HEK293 (cell line): ENCODE measurements at regions not wholly inside any gene's neighbourhood (a gene's known extent, or its start where the extent isn't known, plus 50 kb on each side); places are given as distances from the start of the nearest gene placed in this dataset.

Source experiments
- BCL11A ChIP-seq: fragments of 450-650 bp; formaldehyde crosslinking; IDR thresholded peaks from 2 replicates; pipeline ENCODE4 v1.5.1; 2016; ENCODE audit warnings: low read depth, missing biosample characterization, missing genetic modification characterization
- BCL11B ChIP-seq: fragments of 450-650 bp; formaldehyde crosslinking; IDR thresholded peaks from 2 replicates; pipeline ENCODE4 v1.5.1; 2016; ENCODE audit warnings: low read depth, missing biosample characterization, missing genetic modification characterization
- GLIS1 ChIP-seq: fragments of 450-650 bp; formaldehyde crosslinking; IDR thresholded peaks from 2 replicates; pipeline ENCODE4 v1.5.1; 2016; ENCODE audit warnings: missing biosample characterization, missing genetic modification characterization
- KLF1 ChIP-seq: fragments of 450-650 bp; formaldehyde crosslinking; IDR thresholded peaks from 2 replicates; pipeline ENCODE4 v1.5.1; 2016; ENCODE audit warnings: missing biosample characterization, missing genetic modification characterization
- KLF16 ChIP-seq: fragments of 450-650 bp; formaldehyde crosslinking; IDR thresholded peaks from 2 replicates; pipeline ENCODE4 v1.5.1; 2017; ENCODE audit warnings: missing biosample characterization, missing genetic modification characterization
- REPIN1 ChIP-seq: fragments of 450-650 bp; formaldehyde crosslinking; IDR thresholded peaks from 2 replicates; pipeline ENCODE4 v1.5.1; 2017; ENCODE audit warnings: missing biosample characterization, missing genetic modification characterization, low read depth
- SCRT2 ChIP-seq: fragments of 450-650 bp; formaldehyde crosslinking; IDR thresholded peaks from 2 replicates; pipeline ENCODE4 v1.5.1; 2016; ENCODE audit warnings: missing biosample characterization, missing genetic modification characterization
- SETDB1 ChIP-seq: IDR thresholded peaks from one replicate; pipeline ENCODE4 v1.6.1; 2017; ENCODE audit warnings: mild to moderate bottlenecking, low read length, moderate library complexity, mixed read lengths; ENCODE audit not compliant: insufficient read length
- SP7 ChIP-seq: fragments of 450-650 bp; formaldehyde crosslinking; IDR thresholded peaks from 2 replicates; pipeline ENCODE4 v1.5.1; 2016; ENCODE audit warnings: missing biosample characterization, missing genetic modification characterization
- TRIM28 ChIP-seq: IDR thresholded peaks from 2 replicates; pipeline ENCODE4 v1.6.1; 2011; ENCODE audit warnings: low read length, control low read depth, borderline replicate concordance
- WT1 ChIP-seq: fragments of 450-650 bp; formaldehyde crosslinking; IDR thresholded peaks from 2 replicates; pipeline ENCODE4 v1.5.1; 2016; ENCODE audit warnings: missing biosample characterization, missing genetic modification characterization
- YY1 ChIP-seq: fragments of 450-650 bp; formaldehyde crosslinking; IDR thresholded peaks from 2 replicates; pipeline ENCODE4 v1.5.1; 2018; ENCODE audit warnings: missing biosample characterization, missing genetic modification characterization
- ZFP37 ChIP-seq: fragments of 450-650 bp; formaldehyde crosslinking; IDR thresholded peaks from 2 replicates; pipeline ENCODE4 v1.5.1; 2016; ENCODE audit warnings: missing biosample characterization, missing genetic modification characterization
- ZIC2 ChIP-seq: fragments of 450-650 bp; formaldehyde crosslinking; IDR thresholded peaks from 2 replicates; pipeline ENCODE4 v1.5.1; 2016; ENCODE audit warnings: missing biosample characterization, missing genetic modification characterization
- ZNF174 ChIP-seq: fragments of 450-650 bp; formaldehyde crosslinking; IDR thresholded peaks from 2 replicates; pipeline ENCODE4 v1.5.0; 2017; ENCODE audit warnings: missing biosample characterization, mild to moderate bottlenecking, missing genetic modification characterization
- ZNF335 ChIP-seq: fragments of 450-650 bp; formaldehyde crosslinking; conservative IDR thresholded peaks from 2 replicates; pipeline ENCODE4 v1.5.1; 2016; ENCODE audit warnings: missing biosample characterization, missing genetic modification characterization
- ZNF354C ChIP-seq: fragments of 450-650 bp; formaldehyde crosslinking; IDR thresholded peaks from 2 replicates; pipeline ENCODE4 v1.5.1; 2016; ENCODE audit warnings: missing biosample characterization, missing genetic modification characterization, low read depth, borderline replicate concordance
- ZNF391 ChIP-seq: fragments of 450-650 bp; formaldehyde crosslinking; IDR thresholded peaks from 2 replicates; pipeline ENCODE4 v1.5.1; 2016; ENCODE audit warnings: low read depth, missing biosample characterization, missing genetic modification characterization, borderline replicate concordance
- ZNF404 ChIP-seq: fragments of 450-650 bp; formaldehyde crosslinking; IDR thresholded peaks from 2 replicates; pipeline ENCODE4 v1.5.1; 2017; ENCODE audit warnings: missing biosample characterization, missing genetic modification characterization
- ZNF48 ChIP-seq: fragments of 450-650 bp; formaldehyde crosslinking; IDR thresholded peaks from 2 replicates; pipeline ENCODE4 v1.5.1; 2016; ENCODE audit warnings: missing biosample characterization, missing genetic modification characterization
- ZNF514 ChIP-seq: fragments of 450-650 bp; formaldehyde crosslinking; IDR thresholded peaks from 2 replicates; pipeline ENCODE4 v1.5.1; 2016; ENCODE audit warnings: missing biosample characterization, missing genetic modification characterization
- ZNF555 ChIP-seq: fragments of 450-650 bp; formaldehyde crosslinking; conservative IDR thresholded peaks from 2 replicates; pipeline ENCODE4 v1.5.1; 2017; ENCODE audit warnings: missing biosample characterization, mild to moderate bottlenecking, missing genetic modification characterization, inconsistent platforms
- ZNF677 ChIP-seq: fragments of 450-650 bp; IDR thresholded peaks from 2 replicates; pipeline ENCODE4 v1.5.0; 2018; ENCODE audit warnings: missing biosample characterization, mild to moderate bottlenecking, missing genetic modification characterization, moderate library complexity
- ZNF701 ChIP-seq: fragments of 450-650 bp; formaldehyde crosslinking; IDR thresholded peaks from 2 replicates; pipeline ENCODE4 v1.5.1; 2016; ENCODE audit warnings: missing biosample characterization, missing genetic modification characterization
- ZNF785 ChIP-seq: fragments of 450-650 bp; formaldehyde crosslinking; IDR thresholded peaks from 2 replicates; pipeline ENCODE4 v1.5.1; 2016; ENCODE audit warnings: missing biosample characterization, missing genetic modification characterization
- ZSCAN16 ChIP-seq: fragments of 450-650 bp; formaldehyde crosslinking; IDR thresholded peaks from 2 replicates; pipeline ENCODE4 v1.5.1; 2016; ENCODE audit warnings: missing biosample characterization, missing genetic modification characterization
- ZXDB ChIP-seq: fragments of 450-650 bp; formaldehyde crosslinking; IDR thresholded peaks from 2 replicates; pipeline ENCODE4 v1.5.1; 2016; ENCODE audit warnings: missing biosample characterization, missing genetic modification characterization
- TF ChIP-seq, protein P1 (sequence below): fragments of 450-650 bp; formaldehyde crosslinking; IDR thresholded peaks from 2 replicates; pipeline ENCODE4 v1.5.1; 2016; ENCODE audit warnings: missing biosample characterization, missing genetic modification characterization
- TF ChIP-seq, protein P2 (sequence below): fragments of 450-650 bp; formaldehyde crosslinking; IDR thresholded peaks from 2 replicates; pipeline ENCODE4 v1.5.1; 2016; ENCODE audit warnings: missing biosample characterization, missing genetic modification characterization
- TF ChIP-seq, protein P3 (sequence below): fragments of 450-650 bp; formaldehyde crosslinking; IDR thresholded peaks from 2 replicates; pipeline ENCODE4 v1.5.1; 2016; ENCODE audit warnings: missing biosample characterization, missing genetic modification characterization
- TF ChIP-seq, protein P4 (sequence below): fragments of 450-650 bp; formaldehyde crosslinking; optimal IDR thresholded peaks from 2 replicates; pipeline ENCODE3; 2016; ENCODE audit warnings: missing biosample characterization, mild to moderate bottlenecking, missing genetic modification characterization
- TF ChIP-seq, protein P5 (sequence below): fragments of 450-650 bp; formaldehyde crosslinking; IDR thresholded peaks from 2 replicates; pipeline ENCODE4 v1.5.1; 2016; ENCODE audit warnings: missing biosample characterization, missing genetic modification characterization
- TF ChIP-seq, protein P6 (sequence below): fragments of 450-650 bp; formaldehyde crosslinking; IDR thresholded peaks from 2 replicates; pipeline ENCODE4 v1.5.1; 2016; ENCODE audit warnings: missing biosample characterization, missing genetic modification characterization

DNA sequence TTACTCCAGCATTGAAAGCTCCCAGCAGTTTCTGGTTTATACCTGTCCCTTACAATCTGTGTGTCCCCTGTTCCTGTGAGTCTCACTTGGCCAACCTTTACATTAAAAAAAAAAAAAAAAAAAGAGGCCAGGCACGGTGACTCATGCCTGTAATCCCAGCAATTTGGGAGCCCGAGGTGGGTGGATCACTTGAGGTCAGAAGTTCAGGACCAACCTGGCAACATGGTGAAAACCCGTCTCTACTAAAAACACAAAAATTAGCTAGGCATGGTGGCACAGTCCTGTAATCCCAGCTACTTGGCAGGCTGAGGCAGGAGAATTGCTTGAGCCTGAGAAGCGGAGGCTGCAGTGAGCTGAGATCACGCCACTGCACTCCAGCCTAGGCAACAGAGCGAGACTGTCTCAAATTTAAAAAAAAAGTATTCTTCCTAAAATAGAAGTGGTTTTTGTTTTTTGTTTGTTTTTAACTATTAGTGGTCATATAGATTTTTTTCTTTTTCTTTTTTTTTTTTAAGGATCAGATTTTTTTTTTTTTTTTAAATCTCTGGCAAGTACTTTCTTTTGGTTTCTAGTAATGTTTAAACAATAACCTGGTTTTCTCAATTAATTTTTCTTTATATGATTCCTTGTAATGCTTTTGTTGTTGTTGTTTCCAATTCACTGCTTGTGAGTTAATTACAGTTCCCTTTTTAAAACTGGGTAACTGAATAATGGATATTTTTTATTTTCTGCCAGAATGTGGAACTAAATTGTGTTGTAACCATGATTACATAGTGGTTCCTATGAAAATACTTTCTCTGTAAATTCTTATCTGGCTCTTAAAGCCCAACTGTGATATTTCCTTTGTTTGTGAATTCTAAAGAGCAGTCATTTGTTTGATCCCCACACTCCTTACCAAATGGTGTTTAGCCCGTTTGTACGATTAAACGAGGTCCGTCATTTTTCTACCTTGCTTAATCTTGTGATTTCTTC is 116.8 kb downstream of the CTAGE1 start (continued):
- TF ChIP-seq, protein P1, sequence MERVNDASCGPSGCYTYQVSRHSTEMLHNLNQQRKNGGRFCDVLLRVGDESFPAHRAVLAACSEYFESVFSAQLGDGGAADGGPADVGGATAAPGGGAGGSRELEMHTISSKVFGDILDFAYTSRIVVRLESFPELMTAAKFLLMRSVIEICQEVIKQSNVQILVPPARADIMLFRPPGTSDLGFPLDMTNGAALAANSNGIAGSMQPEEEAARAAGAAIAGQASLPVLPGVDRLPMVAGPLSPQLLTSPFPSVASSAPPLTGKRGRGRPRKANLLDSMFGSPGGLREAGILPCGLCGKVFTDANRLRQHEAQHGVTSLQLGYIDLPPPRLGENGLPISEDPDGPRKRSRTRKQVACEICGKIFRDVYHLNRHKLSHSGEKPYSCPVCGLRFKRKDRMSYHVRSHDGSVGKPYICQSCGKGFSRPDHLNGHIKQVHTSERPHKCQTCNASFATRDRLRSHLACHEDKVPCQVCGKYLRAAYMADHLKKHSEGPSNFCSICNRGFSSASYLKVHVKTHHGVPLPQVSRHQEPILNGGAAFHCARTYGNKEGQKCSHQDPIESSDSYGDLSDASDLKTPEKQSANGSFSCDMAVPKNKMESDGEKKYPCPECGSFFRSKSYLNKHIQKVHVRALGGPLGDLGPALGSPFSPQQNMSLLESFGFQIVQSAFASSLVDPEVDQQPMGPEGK (tag by site-specific recombination) = no peak
- TF ChIP-seq ZNF555 (tag by site-specific recombination) = no peak
- TF ChIP-seq, protein P2, sequence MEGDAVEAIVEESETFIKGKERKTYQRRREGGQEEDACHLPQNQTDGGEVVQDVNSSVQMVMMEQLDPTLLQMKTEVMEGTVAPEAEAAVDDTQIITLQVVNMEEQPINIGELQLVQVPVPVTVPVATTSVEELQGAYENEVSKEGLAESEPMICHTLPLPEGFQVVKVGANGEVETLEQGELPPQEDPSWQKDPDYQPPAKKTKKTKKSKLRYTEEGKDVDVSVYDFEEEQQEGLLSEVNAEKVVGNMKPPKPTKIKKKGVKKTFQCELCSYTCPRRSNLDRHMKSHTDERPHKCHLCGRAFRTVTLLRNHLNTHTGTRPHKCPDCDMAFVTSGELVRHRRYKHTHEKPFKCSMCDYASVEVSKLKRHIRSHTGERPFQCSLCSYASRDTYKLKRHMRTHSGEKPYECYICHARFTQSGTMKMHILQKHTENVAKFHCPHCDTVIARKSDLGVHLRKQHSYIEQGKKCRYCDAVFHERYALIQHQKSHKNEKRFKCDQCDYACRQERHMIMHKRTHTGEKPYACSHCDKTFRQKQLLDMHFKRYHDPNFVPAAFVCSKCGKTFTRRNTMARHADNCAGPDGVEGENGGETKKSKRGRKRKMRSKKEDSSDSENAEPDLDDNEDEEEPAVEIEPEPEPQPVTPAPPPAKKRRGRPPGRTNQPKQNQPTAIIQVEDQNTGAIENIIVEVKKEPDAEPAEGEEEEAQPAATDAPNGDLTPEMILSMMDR (tag by site-specific recombination) = no peak
- TF ChIP-seq REPIN1 (tag by site-specific recombination) = no peak
- 0 out of 2 replicates have a peak, but pooled peaks have one; percentile 41 for TF ChIP-seq ZFP37
- TF ChIP-seq KLF16 (tag by site-specific recombination) = peak; percentile 48
- no peak for TF ChIP-seq ZNF404
- TF ChIP-seq ZXDB (tag by site-specific recombination) = 0 out of 2 replicates have a peak, but pooled peaks have one; percentile 32
- no peak for TF ChIP-seq WT1 (tag by site-specific recombination)
- TF ChIP-seq, protein P3, sequence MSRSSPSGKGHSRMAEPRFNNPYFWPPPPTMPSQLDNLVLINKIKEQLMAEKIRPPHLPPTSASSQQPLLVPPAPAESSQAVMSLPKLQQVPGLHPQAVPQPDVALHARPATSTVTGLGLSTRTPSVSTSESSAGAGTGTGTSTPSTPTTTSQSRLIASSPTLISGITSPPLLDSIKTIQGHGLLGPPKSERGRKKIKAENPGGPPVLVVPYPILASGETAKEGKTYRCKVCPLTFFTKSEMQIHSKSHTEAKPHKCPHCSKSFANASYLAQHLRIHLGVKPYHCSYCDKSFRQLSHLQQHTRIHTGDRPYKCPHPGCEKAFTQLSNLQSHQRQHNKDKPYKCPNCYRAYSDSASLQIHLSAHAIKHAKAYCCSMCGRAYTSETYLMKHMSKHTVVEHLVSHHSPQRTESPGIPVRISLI = peak; percentile 73; the same call in 1 of the 2 replicates
- peak; percentile 66 for TF ChIP-seq KLF1 (tag by site-specific recombination)
- TF ChIP-seq ZNF335 (tag by site-specific recombination) = peak; percentile 42; the same call in 1 of the 2 replicates
- no peak for TF ChIP-seq BCL11A (tag by site-specific recombination)
- no peak for TF ChIP-seq BCL11B (tag by site-specific recombination)
- TF ChIP-seq GLIS1 (tag by site-specific recombination) = peak; percentile 37; the same call in 1 of the 2 replicates
- TF ChIP-seq, protein P4, sequence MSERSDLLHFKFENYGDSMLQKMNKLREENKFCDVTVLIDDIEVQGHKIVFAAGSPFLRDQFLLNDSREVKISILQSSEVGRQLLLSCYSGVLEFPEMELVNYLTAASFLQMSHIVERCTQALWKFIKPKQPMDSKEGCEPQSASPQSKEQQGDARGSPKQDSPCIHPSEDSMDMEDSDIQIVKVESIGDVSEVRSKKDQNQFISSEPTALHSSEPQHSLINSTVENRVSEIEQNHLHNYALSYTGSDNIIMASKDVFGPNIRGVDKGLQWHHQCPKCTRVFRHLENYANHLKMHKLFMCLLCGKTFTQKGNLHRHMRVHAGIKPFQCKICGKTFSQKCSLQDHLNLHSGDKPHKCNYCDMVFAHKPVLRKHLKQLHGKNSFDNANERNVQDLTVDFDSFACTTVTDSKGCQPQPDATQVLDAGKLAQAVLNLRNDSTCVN (tag by site-specific recombination) = no peak
- TF ChIP-seq SCRT2 (tag by site-specific recombination) = no peak
- no peak for TF ChIP-seq ZNF785 (tag by site-specific recombination)
- no peak for TF ChIP-seq ZIC2
- no peak for TF ChIP-seq ZSCAN16 (tag by site-specific recombination)
- no peak for TF ChIP-seq TRIM28
- TF ChIP-seq YY1 = no peak
- TF ChIP-seq SETDB1 = no peak
- TF ChIP-seq ZNF354C (tag by site-specific recombination) = no peak
- TF ChIP-seq, protein P5, sequence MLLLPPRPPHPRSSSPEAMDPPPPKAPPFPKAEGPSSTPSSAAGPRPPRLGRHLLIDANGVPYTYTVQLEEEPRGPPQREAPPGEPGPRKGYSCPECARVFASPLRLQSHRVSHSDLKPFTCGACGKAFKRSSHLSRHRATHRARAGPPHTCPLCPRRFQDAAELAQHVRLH (tag by site-specific recombination) = no peak
- TF ChIP-seq ZNF514 (tag by site-specific recombination) = no peak
- no peak for TF ChIP-seq ZNF677 (tag by site-specific recombination)
- TF ChIP-seq ZNF48 = no peak
- peak; percentile 27; the same call in 1 of the 2 replicates for TF ChIP-seq ZNF391 (tag by site-specific recombination)
- peak; percentile 56 for TF ChIP-seq SP7
- no peak for TF ChIP-seq ZNF701 (tag by site-specific recombination)
- TF ChIP-seq, protein P6, sequence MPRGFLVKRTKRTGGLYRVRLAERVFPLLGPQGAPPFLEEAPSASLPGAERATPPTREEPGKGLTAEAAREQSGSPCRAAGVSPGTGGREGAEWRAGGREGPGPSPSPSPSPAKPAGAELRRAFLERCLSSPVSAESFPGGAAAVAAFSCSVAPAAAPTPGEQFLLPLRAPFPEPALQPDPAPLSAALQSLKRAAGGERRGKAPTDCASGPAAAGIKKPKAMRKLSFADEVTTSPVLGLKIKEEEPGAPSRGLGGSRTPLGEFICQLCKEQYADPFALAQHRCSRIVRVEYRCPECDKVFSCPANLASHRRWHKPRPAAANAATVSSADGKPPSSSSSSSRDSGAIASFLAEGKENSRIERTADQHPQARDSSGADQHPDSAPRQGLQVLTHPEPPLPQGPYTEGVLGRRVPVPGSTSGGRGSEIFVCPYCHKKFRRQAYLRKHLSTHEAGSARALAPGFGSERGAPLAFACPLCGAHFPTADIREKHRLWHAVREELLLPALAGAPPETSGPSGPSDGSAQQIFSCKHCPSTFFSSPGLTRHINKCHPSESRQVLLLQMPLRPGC = no peak
- TF ChIP-seq ZNF174 = no peak
